Hematopoietic multipotent progenitor cell treated with erythropoietin and hydrocortisone succinate and interleukin-3 and kit ligand, for 15 days (in vitro differentiated cells): ENCODE measurements at regions not wholly inside any gene's neighbourhood (a gene's known extent, or its start where the extent isn't known, plus 50 kb on each side); places are given as distances from the start of the nearest gene placed in this dataset.

Experiments
- DNase-seq: peaks from one replicate; pipeline ENCODE4 v3.0.0-alpha.2; 2015; ENCODE audit warnings: low spot score

GRCh38 chr1:229064320-229065168, 206.4 kb upstream of the RAB4A start:
- no peak for DNase-seq

GRCh38 chr1:229065613-229066012, 205.3 kb upstream of the RAB4A start:
- DNase-seq = no peak

DNA sequence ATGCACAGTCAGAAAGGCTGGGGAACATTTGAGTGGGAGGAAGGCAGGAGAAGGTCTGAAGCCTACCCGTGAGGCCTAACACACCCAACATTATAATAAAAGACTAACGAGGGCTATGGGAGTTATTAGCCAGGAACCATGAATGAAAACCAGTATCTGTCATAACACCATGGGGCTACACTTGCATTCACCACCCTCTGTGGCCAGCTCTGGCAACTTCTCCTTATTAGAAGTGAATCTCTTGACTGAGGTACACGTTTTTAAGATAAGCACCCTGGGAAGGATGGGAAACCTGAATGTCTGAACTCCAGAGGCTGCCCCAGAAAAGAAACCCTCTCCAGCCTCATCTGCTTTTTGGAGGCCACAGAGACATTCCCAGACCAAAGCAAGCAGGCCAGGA, 204.3 kb upstream of the RAB4A start:
- DNase-seq = no peak

DNA sequence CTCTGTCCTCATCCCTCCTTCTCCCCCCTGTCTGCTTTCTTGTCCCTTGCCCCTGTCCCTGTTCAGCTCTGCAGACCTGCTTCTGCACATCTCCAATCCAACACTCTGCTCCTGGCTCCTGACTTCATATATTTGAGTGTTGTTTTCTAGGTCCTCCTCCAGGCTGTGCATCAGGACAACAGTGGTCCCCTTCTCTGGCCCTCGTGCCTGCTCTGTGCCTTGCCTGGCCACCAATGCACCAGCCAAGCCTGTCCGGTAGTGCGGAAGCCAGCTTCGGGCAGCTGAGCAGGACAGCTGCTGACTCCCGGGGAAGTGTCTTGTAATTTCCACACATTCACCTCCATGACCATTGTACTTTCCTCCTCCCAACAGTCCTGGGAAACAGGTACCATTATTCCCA, 203.4 kb upstream of the RAB4A start:
- no peak for DNase-seq

DNA sequence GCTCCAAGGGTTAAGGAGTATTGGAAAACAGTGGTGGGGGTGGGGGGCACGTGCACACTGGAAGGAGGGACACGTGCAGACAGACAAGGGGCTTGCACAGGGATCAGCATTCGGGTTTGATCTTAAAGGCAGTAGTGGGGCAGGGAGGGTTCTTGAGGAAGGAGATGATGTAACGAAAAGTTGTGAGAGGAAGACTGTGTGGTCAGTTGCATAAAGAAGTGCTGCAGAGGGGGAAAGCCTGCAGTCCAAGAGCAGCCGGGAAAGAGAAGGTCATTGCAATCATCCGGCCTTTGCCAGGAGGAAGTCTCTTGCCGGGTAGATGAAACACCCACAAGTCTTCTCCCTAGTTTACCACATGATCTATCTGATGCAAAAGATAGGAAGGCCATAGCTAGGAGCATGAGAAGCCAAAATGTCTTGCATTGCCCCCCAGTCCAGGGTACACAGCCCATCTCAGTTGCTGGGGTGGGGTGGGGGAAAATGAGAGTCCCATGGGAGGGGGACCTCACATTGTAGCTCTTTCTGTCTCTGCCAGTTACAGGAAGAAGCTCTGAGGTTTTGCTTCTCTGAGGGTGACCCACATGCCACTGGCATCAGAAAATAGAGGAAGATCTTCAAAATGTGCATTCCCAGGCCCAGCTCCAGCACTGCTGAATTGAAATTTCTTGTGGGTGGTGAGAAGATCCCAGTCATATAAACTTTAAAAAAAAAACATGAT, 202.5 kb upstream of the RAB4A start:
- no peak for DNase-seq

- DNase-seq = no peak
Measured at GRCh38 chr1:229069176-229069575, 201.7 kb upstream of the RAB4A start.

GRCh38 chr1:229070168-229070567, 200.7 kb upstream of the RAB4A start:
- no peak for DNase-seq

DNA sequence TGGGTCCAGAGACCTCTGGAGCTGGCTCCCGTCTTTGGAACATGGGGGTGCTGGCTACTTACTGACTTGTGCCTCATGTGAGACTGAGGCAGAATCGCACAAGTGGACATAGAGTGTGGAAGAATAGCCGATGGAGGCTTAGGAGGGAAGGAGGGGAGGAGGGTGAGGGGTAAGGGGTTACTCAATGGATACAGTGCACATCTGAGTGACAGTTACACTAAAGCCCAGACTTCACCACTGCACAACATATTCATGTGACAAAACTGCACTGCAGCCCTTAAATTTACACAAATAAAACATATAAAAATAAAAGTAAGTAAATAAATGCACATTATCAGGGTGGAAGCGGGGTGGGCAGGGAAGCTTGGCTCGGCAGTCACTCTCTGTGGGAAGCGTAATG, 197.7 kb upstream of the RAB4A start:
- no peak for DNase-seq

- no peak for DNase-seq
Measured at GRCh38 chr1:229075217-229075616, 195.7 kb upstream of the RAB4A start.

DNA sequence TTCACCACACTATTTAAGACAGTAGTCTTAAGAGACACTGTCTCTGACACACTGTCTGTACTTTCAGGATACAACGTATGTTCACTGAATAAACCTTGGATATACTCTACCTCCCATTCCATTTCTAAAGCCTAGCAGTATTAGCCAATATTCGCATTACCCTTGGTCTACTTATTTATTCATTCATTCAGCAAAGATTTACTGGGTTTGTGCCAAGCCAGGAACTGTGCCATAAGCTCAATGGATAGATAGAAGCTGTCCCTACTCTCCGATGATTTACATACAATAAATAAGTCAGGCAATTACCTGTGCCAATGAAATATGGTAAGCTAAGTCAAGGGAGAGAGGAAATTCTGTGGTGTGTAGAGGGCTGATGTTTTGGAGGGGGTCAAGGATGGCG, 195.2 kb upstream of the RAB4A start:
- DNase-seq = no peak

GRCh38 chr1:229076195-229076594, 194.7 kb upstream of the RAB4A start:
- no peak for DNase-seq

DNA sequence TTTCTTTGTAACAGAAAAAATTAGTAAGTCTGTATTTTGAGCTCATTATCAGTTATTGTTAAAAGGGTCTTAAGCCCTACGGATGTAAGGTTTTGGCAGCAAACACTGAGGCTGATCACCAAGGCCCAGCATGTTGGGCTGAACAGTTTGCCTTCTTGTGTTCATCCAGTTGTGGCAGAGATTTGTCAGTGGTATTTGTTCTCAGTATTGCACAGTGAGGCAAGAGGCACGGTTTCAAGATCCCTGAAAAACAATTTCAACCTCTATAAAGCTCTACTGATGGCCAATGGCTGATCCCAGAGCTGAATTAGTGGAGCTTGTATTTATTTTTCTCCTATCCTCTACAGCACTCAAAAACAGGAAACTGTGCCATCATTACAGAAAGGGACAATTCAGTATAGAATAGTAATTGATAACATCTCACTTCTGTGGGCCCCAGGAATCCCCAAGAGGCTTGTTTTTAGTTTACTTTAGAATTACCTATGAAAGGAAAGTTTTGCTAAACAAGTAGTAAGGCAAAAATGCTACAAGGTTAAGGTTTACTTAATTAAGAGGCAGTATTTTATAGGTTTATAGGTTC, 191.8 kb upstream of the RAB4A start:
- DNase-seq = no peak

DNA sequence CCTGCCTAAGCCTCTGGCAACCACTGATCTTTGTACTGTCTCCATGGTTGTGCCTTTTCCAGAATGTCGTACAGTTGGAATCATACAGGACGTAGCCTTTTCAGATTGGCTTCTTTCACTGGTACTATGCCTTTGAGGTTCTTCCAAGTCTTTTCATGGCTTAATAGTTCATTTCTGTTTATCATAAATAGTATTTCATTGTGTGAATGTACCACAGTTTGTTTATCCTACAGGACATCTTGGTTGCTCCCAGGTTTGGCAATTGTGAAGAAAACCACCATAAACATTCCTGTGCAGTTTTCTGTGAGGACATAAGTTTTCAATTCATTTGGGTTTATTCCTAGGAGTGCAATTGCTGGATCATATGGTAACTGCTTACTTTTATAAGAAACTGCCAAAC, 190.6 kb upstream of the RAB4A start:
- no peak for DNase-seq

GRCh38 chr1:229085291-229085690, 185.6 kb upstream of the RAB4A start:
- DNase-seq = no peak

GRCh38 chr1:229086091-229086490, 184.8 kb upstream of the RAB4A start:
- DNase-seq = no peak

DNA sequence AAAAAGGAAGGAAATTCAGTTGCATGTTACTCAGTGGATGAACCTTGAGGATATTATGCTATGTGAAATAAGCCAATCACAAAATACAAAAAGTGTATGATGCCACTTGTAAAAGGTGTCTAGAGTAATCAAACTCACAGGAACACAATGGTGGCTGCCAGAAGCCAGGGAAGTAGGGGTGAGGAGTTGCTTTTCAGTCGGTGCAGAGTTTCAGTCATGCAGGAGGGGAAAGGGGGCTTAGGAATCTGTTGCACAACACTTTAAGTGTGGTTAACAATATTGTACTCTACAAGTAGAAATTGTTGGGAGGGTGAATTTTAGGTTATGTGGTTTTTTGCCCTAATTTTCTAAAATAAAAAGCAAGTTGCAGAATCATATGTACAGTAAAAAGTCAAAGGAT, 184.2 kb upstream of the RAB4A start:
- no peak for DNase-seq

- DNase-seq = no peak
Measured at GRCh38 chr1:229087339-229087738, 183.6 kb upstream of the RAB4A start.

GRCh38 chr1:229087906-229088305, 183.0 kb upstream of the RAB4A start:
- no peak for DNase-seq

GRCh38 chr1:229088711-229089110, 182.2 kb upstream of the RAB4A start:
- no peak for DNase-seq

DNA sequence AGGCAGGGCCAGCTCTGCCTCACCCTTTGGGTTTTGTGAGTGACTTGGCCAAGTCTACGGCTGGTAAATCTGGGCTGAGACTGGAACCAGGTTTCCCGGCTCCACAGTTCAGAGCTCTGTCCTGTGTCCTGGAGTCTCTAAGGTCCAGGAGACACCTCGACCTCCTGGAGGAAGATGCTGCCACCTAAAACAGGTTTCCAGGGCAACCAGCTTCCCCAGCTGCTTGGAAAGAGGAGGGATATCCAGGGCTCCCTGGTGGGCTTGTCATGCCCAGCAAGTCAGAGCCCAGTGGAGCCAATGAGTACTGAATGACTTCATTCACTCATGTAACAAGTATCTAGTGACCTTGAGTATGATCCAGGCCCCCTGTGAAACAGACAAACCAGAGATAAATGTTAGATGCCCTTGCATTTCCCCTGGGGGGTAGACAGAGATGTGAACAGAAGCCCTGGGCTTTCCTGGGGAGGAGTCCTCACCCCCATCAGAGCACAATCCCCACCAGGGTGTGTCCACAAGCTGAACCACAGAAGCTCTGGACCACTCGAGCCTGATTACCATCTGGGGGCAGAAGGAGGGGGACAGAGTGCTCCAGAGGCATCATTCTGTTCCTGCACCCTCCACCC, 181.2 kb upstream of the RAB4A start:
- DNase-seq = no peak

DNA sequence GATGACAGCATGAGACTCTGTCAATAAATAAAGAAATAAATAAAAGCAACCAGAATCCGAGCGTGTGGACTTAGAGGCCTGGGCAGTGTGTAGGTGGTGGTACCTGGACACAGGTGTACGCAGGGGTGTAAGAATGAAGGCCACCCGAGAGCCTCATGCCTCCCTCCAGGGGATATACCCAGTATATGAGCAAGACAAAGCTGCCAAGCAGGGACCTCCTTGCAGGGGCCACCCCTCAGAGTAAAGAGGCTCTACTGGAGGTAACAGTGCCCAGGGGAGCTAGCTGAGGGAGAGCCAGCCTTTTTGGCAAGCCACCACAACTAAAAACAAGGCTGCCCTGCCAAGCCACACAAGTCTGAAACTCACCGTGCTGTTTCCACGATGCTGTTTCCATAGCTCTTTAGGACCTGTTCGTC, 179.2 kb upstream of the RAB4A start:
- no peak for DNase-seq

- no peak for DNase-seq
Measured at GRCh38 chr1:229092377-229093237, 178.3 kb upstream of the RAB4A start.
